GM18507 (cell line): ENCODE measurements at regions not wholly inside any gene's neighbourhood (a gene's known extent, or its start where the extent isn't known, plus 50 kb on each side); places are given as distances from the start of the nearest gene placed in this dataset.
"Not testable (repeated sequence)": the region's sequence is repeated elsewhere in the genome, so short reads cannot be mapped to it uniquely, and the experiment has no call there.

ENCODE experiments used
- DNase-seq: peaks from one replicate; pipeline ENCODE4 v3.0.0; 2011; ENCODE audit warnings: low read depth; ENCODE audit not compliant: insufficient read length; ENCODE audit errors: extremely low spot score
- FAIRE-seq: peaks from 2 replicates; lab custom pipeline; 2011; peaks lifted over from hg19 to GRCh38; lab: Jason Lieb, UNC

GRCh38 chr3:112765531-112765930 lies 81.1 kb downstream of the CD200R1L start:
- DNase-seq, result no peak
- FAIRE-seq, result no peak

- no peak for DNase-seq
- FAIRE-seq, result no peak
These were observed 83.4 kb downstream of the CD200R1L start for GRCh38 chr3:112763258-112763657.

- FAIRE-seq (no peak), DNase-seq (no peak)
These were observed 85.5 kb downstream of the CD200R1L start for GRCh38 chr3:112761062-112761638.

GRCh38 chr3:112759681-112760080 lies 87.0 kb downstream of the CD200R1L start:
- no peak for FAIRE-seq

GRCh38 chr3:112759210-112759609 lies 87.5 kb downstream of the CD200R1L start:
- no peak for FAIRE-seq
- no peak for DNase-seq

More at GRCh38 chr3:112759681-112760080, 87.0 kb downstream of the CD200R1L start:
- no peak for DNase-seq

GRCh38 chr3:112757197-112757596 lies 89.5 kb downstream of the CD200R1L start:
- FAIRE-seq, result no peak
- no peak for DNase-seq

GRCh38 chr3:112755845-112756613 lies 90.6 kb downstream of the CD200R1L start:
- FAIRE-seq, result no peak
- no peak for DNase-seq

GRCh38 chr3:112755046-112755445 lies 91.6 kb downstream of the CD200R1L start:
- not testable (repeated sequence) for FAIRE-seq, DNase-seq

- FAIRE-seq (no peak), DNase-seq (no peak)
These were observed 94.8 kb downstream of the CD200R1L start for GRCh38 chr3:112751564-112752512.

- DNase-seq (no peak), FAIRE-seq (no peak)
These were observed 95.6 kb downstream of the CD200R1L start for GRCh38 chr3:112751061-112751460.

- FAIRE-seq, result no peak
- no peak for DNase-seq
These were observed 99.0 kb downstream of the CD200R1L start for GRCh38 chr3:112747624-112748023.

- FAIRE-seq, result no peak
- no peak for DNase-seq
These were observed 99.9 kb downstream of the CD200R1L start for GRCh38 chr3:112746675-112747280.

- DNase-seq (no peak), FAIRE-seq (no peak)
These were observed 101.0 kb downstream of the CD200R1L start for GRCh38 chr3:112745567-112746248.

GRCh38 chr3:112744825-112745566 lies 101.7 kb downstream of the CD200R1L start:
- FAIRE-seq (no peak), DNase-seq (no peak)

GRCh38 chr3:112744106-112744505 lies 102.6 kb downstream of the CD200R1L start:
- FAIRE-seq (no peak), DNase-seq (no peak)

GRCh38 chr3:112742934-112743333 lies 102.0 kb upstream of the CCDC80 start:
- no peak for FAIRE-seq
- no peak for DNase-seq

- DNase-seq, result no peak
- FAIRE-seq, result no peak
These were observed 101.0 kb upstream of the CCDC80 start for GRCh38 chr3:112741983-112742382.

GRCh38 chr3:112740835-112741234 lies 99.9 kb upstream of the CCDC80 start:
- DNase-seq (no peak), FAIRE-seq (no peak)
